A549 (cell line): ENCODE measurements at regions not wholly inside any gene's neighbourhood (a gene's known extent, or its start where the extent isn't known, plus 50 kb on each side); places are given as distances from the start of the nearest gene placed in this dataset.

Experiments
- ATAC-seq, 2 experiments: fragments of 200-7000 bp in 1 of 2; fragments of >200 bp in 1 of 2; cut with Nextera tagmentation in 1 of 2; cut with Tn5 transposase in 1 of 2; 3 replicates each; pipeline versions ENCODE4 v1.8.0 to v1.9.1; 2018 to 2020; ENCODE audit warnings: mild to moderate bottlenecking in 1 of 2, moderate library complexity in 1 of 2
- CTCF ChIA-PET: fragments of 300-600 bp; sonication (Branson Sonifier 250); formaldehyde crosslinking; extraction: SDS; loops from one replicate; lab custom pipeline; 2021; ENCODE audit warnings: antibody characterized with exemption, inconsistent platforms; lab: Yijun Ruan, JAX
- POLR2A ChIA-PET: fragments of 350-600 bp; formaldehyde crosslinking; extraction: SDS; loops from one replicate; lab custom pipeline; 2021; ENCODE audit warnings: antibody characterized with exemption, inconsistent platforms; lab: Yijun Ruan, JAX
- DNase-seq, 2 experiments: peaks; one replicate each; pipeline versions ENCODE4 v3.0.0 to v3.0.0-alpha.2; 2011 to 2016; ENCODE audit warnings: low read depth in 1 of 2, low spot score in 1 of 2
- FAIRE-seq: peaks from 2 replicates; lab custom pipeline; 2011; peaks lifted over from hg19 to GRCh38; lab: Jason Lieb, UNC
- H3K27ac ChIP-seq, 2 experiments: fragments of >200 bp; sonication (Bioruptor Twin); formaldehyde crosslinking; 3 replicates each; pipeline ENCODE4 v1.5.1; 2016 to 2017
- H3K4me1 ChIP-seq: fragments of >200 bp; sonication (Bioruptor Twin); formaldehyde crosslinking; 3 replicates; pipeline ENCODE4 v1.6.1; 2016
- H3K4me2 ChIP-seq: fragments of >200 bp; sonication (Bioruptor Twin); formaldehyde crosslinking; 3 replicates; pipeline ENCODE4 v1.6.1; 2016
- H3K4me3 ChIP-seq: fragments of >200 bp; sonication (Bioruptor Twin); formaldehyde crosslinking; 3 replicates; pipeline ENCODE4 v1.5.1; 2016
- H3K9me3 ChIP-seq: fragments of >200 bp; sonication (Bioruptor Twin); formaldehyde crosslinking; 3 replicates; pipeline ENCODE4 v1.6.1; 2016
- BHLHE40 ChIP-seq: IDR thresholded peaks from 2 replicates; pipeline ENCODE4 v1.6.1; 2012; ENCODE audit warnings: low read depth, low read length, inconsistent platforms
- CBX2 ChIP-seq: fragments of 200-600 bp; sonication (generic); IDR thresholded peaks from 2 replicates; pipeline ENCODE4 v1.6.1; 2016; ENCODE audit warnings: low read depth, mild to moderate bottlenecking, borderline replicate concordance
- CEBPB ChIP-seq, 2 experiments: fragments of >200 bp in 1 of 2; sonication (Bioruptor Twin) in 1 of 2; formaldehyde crosslinking in 1 of 2; IDR thresholded peaks; 2 replicates each; pipeline ENCODE4 v1.6.1; 2012 to 2016
- CHD4 ChIP-seq: fragments of 200-600 bp; sonication (generic); IDR thresholded peaks from 2 replicates; pipeline ENCODE4 v1.6.1; 2016; ENCODE audit warnings: antibody characterized with exemption, mild to moderate bottlenecking, borderline replicate concordance
- EHF ChIP-seq: fragments of 250-450 bp; sonication (Bioruptor Pico); IDR thresholded peaks from 2 replicates; pipeline ENCODE4 v1.5.0; 2020; ENCODE audit warnings: mild to moderate bottlenecking
- EHMT2 ChIP-seq: fragments of 200-600 bp; sonication (generic); IDR thresholded peaks from 2 replicates; pipeline ENCODE4 v1.6.1; 2016; ENCODE audit warnings: antibody characterized with exemption, low read depth, mild to moderate bottlenecking, moderate library complexity
- EP300 ChIP-seq, 2 experiments: fragments of >200 bp; sonication (Bioruptor Twin); formaldehyde crosslinking; IDR thresholded peaks; 2 replicates in 1 of 2; 3 replicates in 1 of 2; pipeline ENCODE4 v1.6.1; 2016 to 2017
- ESRRA ChIP-seq: fragments of 150-350 bp; IDR thresholded peaks from 2 replicates; pipeline ENCODE4 v1.6.1; 2014; ENCODE audit warnings: mild to moderate bottlenecking, low read length, borderline replicate concordance
- FOSL2 ChIP-seq, 2 experiments: fragments of 450-650 bp in 1 of 2; fragments of >200 bp in 1 of 2; sonication (Bioruptor Twin) in 1 of 2; formaldehyde crosslinking; IDR thresholded peaks; 2 replicates each; pipeline versions ENCODE4 v1.5.0 to v1.6.1; 2016 to 2020; ENCODE audit warnings: mild to moderate bottlenecking in 1 of 2, moderate library complexity in 1 of 2
- FOXS1 ChIP-seq: fragments of 250-450 bp; sonication (Bioruptor Pico); IDR thresholded peaks from 2 replicates; pipeline ENCODE4 v1.5.0; 2020; ENCODE audit warnings: mild to moderate bottlenecking, moderate library complexity
- HEYL ChIP-seq: fragments of 250-450 bp; sonication (Bioruptor Pico); IDR thresholded peaks from 2 replicates; pipeline ENCODE4 v1.8.0; 2021; ENCODE audit warnings: mild to moderate bottlenecking, moderate library complexity
- HOXB13 ChIP-seq: fragments of 250-450 bp; sonication (Bioruptor Pico); IDR thresholded peaks from 2 replicates; pipeline ENCODE4 v1.5.0; 2020; ENCODE audit warnings: low read depth, mild to moderate bottlenecking, moderate library complexity
- HOXB5 ChIP-seq: fragments of 250-450 bp; sonication (Bioruptor Pico); IDR thresholded peaks from 2 replicates; pipeline ENCODE4 v1.5.0; 2020; ENCODE audit warnings: mild to moderate bottlenecking, moderate library complexity
- JUN ChIP-seq, 2 experiments: fragments of >200 bp; sonication (Bioruptor Twin); formaldehyde crosslinking; IDR thresholded peaks; 2 replicates in 1 of 2; 3 replicates in 1 of 2; pipeline ENCODE4 v1.6.1; 2016 to 2017
- MAFK ChIP-seq: fragments of 450-650 bp; IDR thresholded peaks from 2 replicates; pipeline ENCODE4 v1.6.1; 2014; ENCODE audit not compliant: partially characterized antibody
- MAZ ChIP-seq: fragments of 150-350 bp; IDR thresholded peaks from 2 replicates; pipeline ENCODE4 v1.6.1; 2014; ENCODE audit warnings: antibody characterized with exemption, low read depth, low read length, borderline replicate concordance
- MYC ChIP-seq: IDR thresholded peaks from 2 replicates; pipeline ENCODE4 v1.6.1; 2012; ENCODE audit warnings: mild to moderate bottlenecking, inconsistent platforms, low read length, improper control_type of control experiment, borderline replicate concordance
- NFE2L2 ChIP-seq: fragments of 150-350 bp; conservative IDR thresholded peaks from 2 replicates; pipeline ENCODE4 v1.6.1; 2014; ENCODE audit warnings: low read length
- POLR2A ChIP-seq: IDR thresholded peaks from 2 replicates; pipeline ENCODE4 v1.6.1; 2012; ENCODE audit warnings: mild to moderate bottlenecking, low read length
- POLR2AphosphoS2 ChIP-seq: conservative IDR thresholded peaks from 2 replicates; pipeline ENCODE4 v1.6.1; 2012; ENCODE audit warnings: low read length, improper control_type of control experiment, inconsistent platforms
- RAD21 ChIP-seq, 2 experiments: fragments of >200 bp in 1 of 2; sonication (Bioruptor Twin) in 1 of 2; formaldehyde crosslinking in 1 of 2; IDR thresholded peaks in 1 of 2; conservative IDR thresholded peaks in 1 of 2; 2 replicates in 1 of 2; 3 replicates in 1 of 2; pipeline ENCODE4 v1.6.1; 2012 to 2018; ENCODE audit warnings: inconsistent platforms in 1 of 2
- RARB ChIP-seq: fragments of 250-450 bp; sonication (Bioruptor Pico); IDR thresholded peaks from 2 replicates; pipeline ENCODE4 v1.8.0; 2021; ENCODE audit warnings: mild to moderate bottlenecking, moderate library complexity
- RFX5 ChIP-seq: fragments of 450-650 bp; IDR thresholded peaks from 2 replicates; pipeline ENCODE4 v1.7.1; 2014; ENCODE audit warnings: antibody characterized with exemption, mild to moderate bottlenecking, moderate library complexity
- SREBF2 ChIP-seq: fragments of 450-650 bp; IDR thresholded peaks from 2 replicates; pipeline ENCODE4 v1.6.1; 2014; ENCODE audit warnings: mild to moderate bottlenecking, moderate library complexity
- ZC3H11A ChIP-seq: fragments of 450-650 bp; IDR thresholded peaks from 2 replicates; pipeline ENCODE4 v1.6.1; 2014; ENCODE audit warnings: antibody characterized with exemption, mild to moderate bottlenecking
- ZSCAN20 ChIP-seq: fragments of 250-450 bp; sonication (Bioruptor Pico); IDR thresholded peaks from 2 replicates; pipeline ENCODE4 v1.8.0; 2022; ENCODE audit warnings: mild to moderate bottlenecking, moderate library complexity
- WGBS: methylation state at CpG from one replicate; pipeline ENCODE4 v1.1.6; 2017; ENCODE audit errors: missing lambda C conversion rate; 5-methylcytosine and 5-hydroxymethylcytosine counted together
- TF ChIP-seq, protein P1 (sequence below): IDR thresholded peaks from 2 replicates; pipeline ENCODE4 v1.6.1; 2012; ENCODE audit warnings: low read depth, borderline replicate concordance
- TF ChIP-seq, protein P2 (sequence below): fragments of 250-450 bp; sonication (Bioruptor Pico); IDR thresholded peaks from 2 replicates; pipeline ENCODE4 v1.5.0; 2021; ENCODE audit warnings: mild to moderate bottlenecking, moderate library complexity, borderline replicate concordance
- TF ChIP-seq, protein P3 (sequence below): IDR thresholded peaks from 2 replicates; pipeline ENCODE4 v1.6.1; 2012

DNA sequence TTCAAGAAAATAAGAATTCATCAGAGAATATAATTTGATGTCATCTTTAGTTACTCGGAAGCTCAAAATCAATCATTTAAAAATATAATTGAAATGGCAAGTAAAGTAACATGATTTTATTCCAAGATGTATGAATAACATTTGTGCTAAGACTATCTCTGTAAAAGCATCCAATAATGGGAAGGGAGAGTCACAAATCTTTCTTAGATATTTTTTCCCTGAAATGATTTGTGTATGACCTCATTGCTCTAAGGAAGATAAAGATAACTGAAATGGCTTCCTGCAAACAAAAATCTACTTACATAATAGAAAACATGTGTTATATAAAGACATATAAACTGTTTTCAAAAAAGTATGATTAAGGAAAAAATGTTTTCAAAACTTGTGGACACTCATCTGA, 97.4 kb upstream of the FGF10 start:
- POLR2A ChIA-PET: no interaction called here
- ATAC-seq: no peak
- no peak for FAIRE-seq

DNA sequence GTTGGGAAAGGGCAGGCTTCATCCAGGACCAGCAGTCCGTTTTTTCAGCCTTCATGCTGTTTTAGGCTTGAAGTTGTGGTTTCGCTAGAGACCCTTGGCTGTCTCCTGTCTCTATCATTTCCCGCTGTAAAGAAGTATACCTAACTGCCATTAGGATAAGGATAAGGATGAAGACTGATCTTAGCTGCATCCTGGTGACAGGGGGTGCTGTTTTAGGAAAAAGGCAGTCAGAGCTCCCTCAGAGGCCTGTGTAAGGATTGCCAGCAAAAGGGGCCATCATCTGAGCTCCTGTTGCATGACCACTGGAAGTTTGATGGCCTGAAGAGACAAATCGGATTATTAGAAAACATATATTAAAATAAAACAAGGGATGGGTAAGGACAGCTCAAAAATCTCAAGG, 64.8 kb upstream of the FGF10 start:
- POLR2A ChIA-PET: no interaction called here
- ATAC-seq: no peak
- 2% methylated on average over 4 of the region's 4 CpGs for WGBS

More for the DNA sequence above, 97.4 kb upstream of the FGF10 start:
- Histone ChIP-seq H3K4me3 (no peak overlapping the region), H3K9me3 (no peaks in the 10 kb centered on the region), H3K27ac (no peak overlapping the region), H3K4me1 (no peaks in the 10 kb centered on the region), H3K4me2 (no peak overlapping the region)
- TF ChIP-seq RAD21 (conservative IDR thresholded peaks at IDR 0.05 in 1 of 2, IDR thresholded peaks at IDR 0.05 in 1 of 2): no peak
- no peak for TF ChIP-seq ZC3H11A
- no peak for TF ChIP-seq HOXB13 (CRISPR knock-in tag)
- no peak for TF ChIP-seq CEBPB (IDR thresholded peaks at IDR 0.05)
- TF ChIP-seq JUN (IDR thresholded peaks at IDR 0.05): no peak
- TF ChIP-seq, protein P1, sequence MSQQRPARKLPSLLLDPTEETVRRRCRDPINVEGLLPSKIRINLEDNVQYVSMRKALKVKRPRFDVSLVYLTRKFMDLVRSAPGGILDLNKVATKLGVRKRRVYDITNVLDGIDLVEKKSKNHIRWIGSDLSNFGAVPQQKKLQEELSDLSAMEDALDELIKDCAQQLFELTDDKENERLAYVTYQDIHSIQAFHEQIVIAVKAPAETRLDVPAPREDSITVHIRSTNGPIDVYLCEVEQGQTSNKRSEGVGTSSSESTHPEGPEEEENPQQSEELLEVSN: no peak
- TF ChIP-seq EP300 (IDR thresholded peaks at IDR 0.05): no peak
- TF ChIP-seq, protein P2, sequence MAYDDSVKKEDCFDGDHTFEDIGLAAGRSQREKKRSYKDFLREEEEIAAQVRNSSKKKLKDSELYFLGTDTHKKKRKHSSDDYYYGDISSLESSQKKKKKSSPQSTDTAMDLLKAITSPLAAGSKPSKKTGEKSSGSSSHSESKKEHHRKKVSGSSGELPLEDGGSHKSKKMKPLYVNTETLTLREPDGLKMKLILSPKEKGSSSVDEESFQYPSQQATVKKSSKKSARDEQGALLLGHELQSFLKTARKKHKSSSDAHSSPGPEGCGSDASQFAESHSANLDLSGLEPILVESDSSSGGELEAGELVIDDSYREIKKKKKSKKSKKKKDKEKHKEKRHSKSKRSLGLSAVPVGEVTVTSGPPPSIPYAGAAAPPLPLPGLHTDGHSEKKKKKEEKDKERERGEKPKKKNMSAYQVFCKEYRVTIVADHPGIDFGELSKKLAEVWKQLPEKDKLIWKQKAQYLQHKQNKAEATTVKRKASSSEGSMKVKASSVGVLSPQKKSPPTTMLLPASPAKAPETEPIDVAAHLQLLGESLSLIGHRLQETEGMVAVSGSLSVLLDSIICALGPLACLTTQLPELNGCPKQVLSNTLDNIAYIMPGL (CRISPR knock-in tag): no peak
- no peak for TF ChIP-seq HOXB5
- no peak for TF ChIP-seq FOXS1 (CRISPR knock-in tag)
- CTCF ChIA-PET: no interaction called here
- no peak for DNase-seq
- 2% methylated on average over 1 of the region's 1 CpG for WGBS

DNA sequence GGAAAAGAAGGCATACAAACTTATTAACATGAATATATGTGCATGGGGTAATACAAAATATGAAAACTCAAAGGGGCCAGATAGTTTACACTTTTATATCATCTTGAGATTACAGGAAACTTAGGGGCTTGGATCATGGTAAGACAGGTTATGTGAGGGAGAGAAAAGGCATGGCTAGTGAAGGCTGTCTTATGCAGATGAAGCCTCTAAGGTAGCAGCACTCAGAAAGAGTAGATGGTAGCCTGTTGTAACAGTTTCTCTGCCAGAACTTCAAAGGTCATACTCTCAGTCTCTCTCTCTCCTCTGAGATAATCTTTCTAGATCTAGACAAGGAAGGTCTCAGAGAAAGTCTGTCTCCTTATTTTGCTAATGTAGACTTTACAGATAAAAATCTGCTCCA, 57.2 kb upstream of the FGF10 start:
- no peak for DNase-seq
- no peaks in the 10 kb centered on the region for H3K9me3 ChIP-seq
- CTCF ChIA-PET: no interaction called here
- no peak overlapping the region for H3K4me2 ChIP-seq
- H3K4me3 ChIP-seq: no peak overlapping the region
- TF ChIP-seq HOXB13 (CRISPR knock-in tag) (no peak), NFE2L2 (no peak), BHLHE40 (no peak), EHF (no peak), HEYL (CRISPR knock-in tag) (no peak), MYC (no peak), RARB (CRISPR knock-in tag) (no peak), RFX5 (no peak), ESRRA (no peak), MAFK (no peak), SREBF2 (no peak), CHD4 (no peak), POLR2AphosphoS2 (no peak), MAZ (no peak)
- TF ChIP-seq, protein P3, sequence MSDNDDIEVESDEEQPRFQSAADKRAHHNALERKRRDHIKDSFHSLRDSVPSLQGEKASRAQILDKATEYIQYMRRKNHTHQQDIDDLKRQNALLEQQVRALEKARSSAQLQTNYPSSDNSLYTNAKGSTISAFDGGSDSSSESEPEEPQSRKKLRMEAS: no peak
- TF ChIP-seq, all 56 proteins: peak for 0
- FAIRE-seq: no peak
- no peak overlapping the region for H3K27ac ChIP-seq
- POLR2A ChIA-PET: no interaction called here
- no peaks in the 10 kb centered on the region for H3K4me1 ChIP-seq
- ATAC-seq: no peak

More for the DNA sequence above, 64.8 kb upstream of the FGF10 start:
- CTCF ChIA-PET: no interaction called here
- Histone ChIP-seq H3K4me1 (no peaks in the 10 kb centered on the region), H3K4me3 (no peak overlapping the region), H3K9me3 (no peaks in the 10 kb centered on the region), H3K4me2 (no peak overlapping the region), H3K27ac (no peak overlapping the region)
- DNase-seq (no peak), FAIRE-seq (no peak)
- no peak for TF ChIP-seq CEBPB (IDR thresholded peaks at IDR 0.05)
- no peak for TF ChIP-seq POLR2A
- TF ChIP-seq FOSL2 (IDR thresholded peaks at IDR 0.05): no peak
- TF ChIP-seq FOSL2 (CRISPR knock-in tag; IDR thresholded peaks at IDR 0.05): no peak
- no peak for TF ChIP-seq CBX2
- no peak for TF ChIP-seq EHMT2
- TF ChIP-seq ZSCAN20 (CRISPR knock-in tag): no peak
- TF ChIP-seq NFE2L2: no peak
- no peak for TF ChIP-seq FOXS1 (CRISPR knock-in tag)
